HuH-7.5 (cell line): ENCODE measurements at regions not wholly inside any gene's neighbourhood (a gene's known extent, or its start where the extent isn't known, plus 50 kb on each side); places are given as distances from the start of the nearest gene placed in this dataset.
"Not testable (repeated sequence)": the region's sequence is repeated elsewhere in the genome, so short reads cannot be mapped to it uniquely, and the experiment has no call there.

Experiments
- DNase-seq: peaks from one replicate; pipeline ENCODE4 v3.0.0; 2011; ENCODE audit warnings: low spot score

- DNase-seq, result no peak
Measured at GRCh38 chr13:18993884-18994660, 187.6 kb downstream of the TUBA3C start.

- DNase-seq, result no peak
Measured at GRCh38 chr13:18992791-18993190, 188.8 kb downstream of the TUBA3C start.

GRCh38 chr13:18991060-18991459, 190.6 kb downstream of the TUBA3C start:
- DNase-seq, result no peak

GRCh38 chr13:18978447-18978846, 203.2 kb downstream of the TUBA3C start:
- DNase-seq, result no peak

GRCh38 chr13:18977857-18978256, 203.8 kb downstream of the TUBA3C start:
- DNase-seq, result no peak

- no peak for DNase-seq
Measured at GRCh38 chr13:18971576-18972219, 209.9 kb downstream of the TUBA3C start.

GRCh38 chr13:18965347-18965855, 216.2 kb downstream of the TUBA3C start:
- DNase-seq, result no peak

GRCh38 chr13:18964942-18965341, 216.7 kb downstream of the TUBA3C start:
- DNase-seq, result no peak

- DNase-seq, result not testable (repeated sequence)
Measured at GRCh38 chr13:18963684-18964083, 217.9 kb downstream of the TUBA3C start.

- no peak for DNase-seq
Measured at GRCh38 chr13:18962168-18962734, 219.4 kb downstream of the TUBA3C start.

- DNase-seq, result no peak
Measured at GRCh38 chr13:18961383-18962117, 220.1 kb downstream of the TUBA3C start.

- DNase-seq, result no peak
Measured at GRCh38 chr13:18960637-18961227, 220.9 kb downstream of the TUBA3C start.

GRCh38 chr13:18959996-18960395, 221.6 kb downstream of the TUBA3C start:
- no peak for DNase-seq

GRCh38 chr13:18959229-18959628, 222.4 kb downstream of the TUBA3C start:
- no peak for DNase-seq

- DNase-seq, result no peak
Measured at GRCh38 chr13:18956473-18957078, 225.0 kb downstream of the TUBA3C start.

GRCh38 chr13:18954254-18954653, 227.4 kb downstream of the TUBA3C start:
- no peak for DNase-seq

- no peak for DNase-seq
Measured at GRCh38 chr13:18953139-18953930, 228.3 kb downstream of the TUBA3C start.

GRCh38 chr13:18952225-18953016, 229.2 kb downstream of the TUBA3C start:
- DNase-seq, result no peak

GRCh38 chr13:18951412-18951811, 230.2 kb downstream of the TUBA3C start:
- no peak for DNase-seq

GRCh38 chr13:18949970-18950369, 231.7 kb downstream of the TUBA3C start:
- DNase-seq, result no peak
